ENCODE measurements at regions not wholly inside any gene's neighbourhood (a gene's known extent, or its start where the extent isn't known, plus 50 kb on each side); places are given as distances from the start of the nearest gene placed in this dataset.
A peak's percentile ranks its signal among the peaks of the same experiment; 100 is the strongest.

- ChIA-PET CTCF (interaction anchor here (0.6 to 1.6 kb wide), 4 partner anchors 21 to 1113 kb away, joined by 3 to 5 read pairs (median 3); no protein-coding TSS in a partner anchor), POLR2A (no interaction called here)
- Histone ChIP-seq H3K4me3 (ENCODE audit: low read depth, low read length) (no peak overlapping the region), H3K36me3 (ENCODE audit: control insufficient read depth in 2 of 2, insufficient read depth in 1 of 2, low read length in 2 of 2) (no peaks in the 10 kb centered on the region), H3K9me3 (ENCODE audit: control insufficient read depth, insufficient read depth, low read depth, low read length) (no peaks in the 10 kb centered on the region), H3K4me1 (ENCODE audit: control insufficient read depth, insufficient read depth, low read length) (peaks cover 45% of the 10 kb centered on the region), H3K27ac (ENCODE audit: extremely low read depth, low read depth, low read length) (peak overlapping the region; percentile 38; the same call in 1 of the 2 replicates)
- TF ChIP-seq KLF9 (tag by site-specific recombination; IDR thresholded peaks at IDR 0.05; ENCODE audit: low read depth) = no peak
- TF ChIP-seq ZNF169 (tag by site-specific recombination; IDR thresholded peaks at IDR 0.05) = no peak
- no peak for TF ChIP-seq ZNF48 (tag by site-specific recombination; IDR thresholded peaks at IDR 0.05)
- TF ChIP-seq OSR2 (tag by site-specific recombination; IDR thresholded peaks at IDR 0.05) = peak; percentile 7; the same call in 1 of the 2 replicates
- peak; percentile 34; the same call in 1 of the 2 replicates for TF ChIP-seq ZBTB48 (tag by site-specific recombination; IDR thresholded peaks at IDR 0.05)
- TF ChIP-seq ZSCAN30 (tag by site-specific recombination; IDR thresholded peaks at IDR 0.05) = no peak
- TF ChIP-seq PRDM6 (tag by site-specific recombination; IDR thresholded peaks at IDR 0.05) = 0 out of 2 replicates have a peak, but pooled peaks have one; percentile 34
- TF ChIP-seq ZNF366 (tag by site-specific recombination; conservative IDR thresholded peaks at IDR 0.05) = peak; percentile 59; the same call in 1 of the 2 replicates
- no peak for TF ChIP-seq ZNF654 (tag by site-specific recombination; IDR thresholded peaks at IDR 0.05; ENCODE audit: low read depth)
- 0 out of 2 replicates have a peak, but pooled peaks have one; percentile 24 for TF ChIP-seq ZNF10 (tag by site-specific recombination; IDR thresholded peaks at IDR 0.05)
- TF ChIP-seq SP2 (tag by site-specific recombination; IDR thresholded peaks at IDR 0.05) = no peak
- TF ChIP-seq, protein P1, sequence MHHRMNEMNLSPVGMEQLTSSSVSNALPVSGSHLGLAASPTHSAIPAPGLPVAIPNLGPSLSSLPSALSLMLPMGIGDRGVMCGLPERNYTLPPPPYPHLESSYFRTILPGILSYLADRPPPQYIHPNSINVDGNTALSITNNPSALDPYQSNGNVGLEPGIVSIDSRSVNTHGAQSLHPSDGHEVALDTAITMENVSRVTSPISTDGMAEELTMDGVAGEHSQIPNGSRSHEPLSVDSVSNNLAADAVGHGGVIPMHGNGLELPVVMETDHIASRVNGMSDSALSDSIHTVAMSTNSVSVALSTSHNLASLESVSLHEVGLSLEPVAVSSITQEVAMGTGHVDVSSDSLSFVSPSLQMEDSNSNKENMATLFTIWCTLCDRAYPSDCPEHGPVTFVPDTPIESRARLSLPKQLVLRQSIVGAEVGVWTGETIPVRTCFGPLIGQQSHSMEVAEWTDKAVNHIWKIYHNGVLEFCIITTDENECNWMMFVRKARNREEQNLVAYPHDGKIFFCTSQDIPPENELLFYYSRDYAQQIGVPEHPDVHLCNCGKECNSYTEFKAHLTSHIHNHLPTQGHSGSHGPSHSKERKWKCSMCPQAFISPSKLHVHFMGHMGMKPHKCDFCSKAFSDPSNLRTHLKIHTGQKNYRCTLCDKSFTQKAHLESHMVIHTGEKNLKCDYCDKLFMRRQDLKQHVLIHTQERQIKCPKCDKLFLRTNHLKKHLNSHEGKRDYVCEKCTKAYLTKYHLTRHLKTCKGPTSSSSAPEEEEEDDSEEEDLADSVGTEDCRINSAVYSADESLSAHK (tag by site-specific recombination; IDR thresholded peaks at IDR 0.05) = no peak
- peak; percentile 60 for TF ChIP-seq ZNF140 (tag by site-specific recombination; IDR thresholded peaks at IDR 0.05)
- TF ChIP-seq, protein P2, sequence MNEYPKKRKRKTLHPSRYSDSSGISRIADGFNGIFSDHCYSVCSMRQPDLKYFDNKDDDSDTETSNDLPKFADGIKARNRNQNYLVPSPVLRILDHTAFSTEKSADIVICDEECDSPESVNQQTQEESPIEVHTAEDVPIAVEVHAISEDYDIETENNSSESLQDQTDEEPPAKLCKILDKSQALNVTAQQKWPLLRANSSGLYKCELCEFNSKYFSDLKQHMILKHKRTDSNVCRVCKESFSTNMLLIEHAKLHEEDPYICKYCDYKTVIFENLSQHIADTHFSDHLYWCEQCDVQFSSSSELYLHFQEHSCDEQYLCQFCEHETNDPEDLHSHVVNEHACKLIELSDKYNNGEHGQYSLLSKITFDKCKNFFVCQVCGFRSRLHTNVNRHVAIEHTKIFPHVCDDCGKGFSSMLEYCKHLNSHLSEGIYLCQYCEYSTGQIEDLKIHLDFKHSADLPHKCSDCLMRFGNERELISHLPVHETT (tag by site-specific recombination; IDR thresholded peaks at IDR 0.05) = 0 out of 2 replicates have a peak, but pooled peaks have one; percentile 44
- TF ChIP-seq PRDM1 (tag by site-specific recombination; IDR thresholded peaks at IDR 0.05) = no peak
- no peak for TF ChIP-seq ZNF146 (tag by site-specific recombination; IDR thresholded peaks at IDR 0.05)
- TF ChIP-seq HOXD13 (CRISPR knock-in tag; IDR thresholded peaks at IDR 0.05; ENCODE audit: borderline replicate concordance) = peak; percentile 33; the same call in 1 of the 2 replicates
- peak; percentile 67 for TF ChIP-seq ZNF629 (tag by site-specific recombination; IDR thresholded peaks at IDR 0.05)
- TF ChIP-seq ZNF292 (tag by site-specific recombination; IDR thresholded peaks at IDR 0.05; ENCODE audit: borderline replicate concordance, low read depth) = no peak
- no peak for TF ChIP-seq ZSCAN16 (tag by site-specific recombination; IDR thresholded peaks at IDR 0.05)
- TF ChIP-seq SP3 (tag by site-specific recombination; IDR thresholded peaks at IDR 0.05) = no peak
- TF ChIP-seq GLIS1 (tag by site-specific recombination; IDR thresholded peaks at IDR 0.05) = 0 out of 2 replicates have a peak, but pooled peaks have one; percentile 12
- peak; percentile 79 for TF ChIP-seq HIC1 (tag by site-specific recombination; IDR thresholded peaks at IDR 0.05)
- no peak for TF ChIP-seq ZNF121 (tag by site-specific recombination; IDR thresholded peaks at IDR 0.05)
- peak; percentile 53; the same call in 1 of the 2 replicates for TF ChIP-seq ZEB2 (tag by site-specific recombination; IDR thresholded peaks at IDR 0.05)
Observed at GRCh38 chr6:150756173-150756572, 109.3 kb upstream of the MTHFD1L start.
